GM19193 (cell line): ENCODE measurements at regions not wholly inside any gene's neighbourhood (a gene's known extent, or its start where the extent isn't known, plus 50 kb on each side); places are given as distances from the start of the nearest gene placed in this dataset.

ENCODE experiments used
- POLR2A ChIP-seq: IDR thresholded peaks from 4 replicates; pipeline ENCODE4 v1.6.1; 2011; ENCODE audit not compliant: insufficient read depth, insufficient read length; ENCODE audit errors: extremely low read depth

- no peak for TF ChIP-seq POLR2A
These were observed 977.3 kb upstream of the ACVR2A start for GRCh38 chr2:146867477-146867986.

DNA sequence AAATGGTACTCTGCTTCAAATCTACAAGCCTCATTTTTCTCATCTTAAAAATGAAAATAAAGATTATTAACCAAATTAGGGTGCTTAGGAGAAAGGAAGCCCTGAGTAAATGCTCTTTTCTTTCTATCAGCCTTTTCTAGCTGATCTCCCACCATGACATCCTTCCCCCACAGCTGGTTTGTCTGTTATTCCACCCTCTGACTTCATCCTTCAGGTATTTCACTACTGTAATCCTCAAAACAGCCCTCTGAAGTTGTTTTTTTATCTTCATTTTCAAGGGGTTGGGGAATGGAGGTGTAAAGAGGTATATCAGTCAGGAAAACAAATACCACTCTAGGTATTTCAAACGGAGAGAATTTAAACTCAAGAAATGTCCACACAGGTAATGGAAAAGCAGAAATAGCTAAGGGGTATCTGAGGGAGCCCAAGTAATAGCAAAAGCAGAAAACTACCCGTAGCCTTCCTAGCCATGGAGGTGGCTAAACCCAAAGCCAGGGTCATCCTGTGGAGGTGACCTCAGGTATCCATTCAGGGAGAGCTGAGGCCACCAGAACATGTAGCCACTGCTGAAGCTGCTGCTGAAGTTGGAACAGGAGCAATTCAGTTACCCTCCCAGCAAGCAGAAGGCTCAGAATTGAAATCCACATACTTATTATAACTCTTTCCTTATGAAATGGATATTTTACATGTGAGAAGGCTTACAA is 990.9 kb upstream of the ACVR2A start:
- no peak for TF ChIP-seq POLR2A

GRCh38 chr2:146852661-146853060 is 992.2 kb upstream of the ACVR2A start:
- TF ChIP-seq POLR2A: no peak

DNA sequence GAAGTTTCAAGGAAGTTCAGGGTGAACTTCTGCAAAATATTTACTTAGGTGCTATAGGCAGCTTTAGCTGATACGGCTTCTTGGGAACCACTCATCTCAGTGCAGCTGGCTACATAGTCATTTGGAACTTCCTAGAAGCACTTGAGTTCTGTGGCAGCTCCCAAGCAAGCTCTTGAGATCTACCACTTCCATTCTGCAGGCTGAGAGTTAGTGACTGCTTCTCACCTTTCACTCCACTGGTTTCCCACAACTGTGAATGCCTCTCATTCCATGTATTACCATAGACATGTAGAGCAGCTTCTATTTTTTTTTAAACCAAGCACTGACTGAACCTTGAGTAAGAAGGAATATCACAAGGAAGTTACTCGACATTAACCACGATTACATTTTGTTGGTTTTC is 994.1 kb upstream of the ACVR2A start:
- no peak for TF ChIP-seq POLR2A

DNA sequence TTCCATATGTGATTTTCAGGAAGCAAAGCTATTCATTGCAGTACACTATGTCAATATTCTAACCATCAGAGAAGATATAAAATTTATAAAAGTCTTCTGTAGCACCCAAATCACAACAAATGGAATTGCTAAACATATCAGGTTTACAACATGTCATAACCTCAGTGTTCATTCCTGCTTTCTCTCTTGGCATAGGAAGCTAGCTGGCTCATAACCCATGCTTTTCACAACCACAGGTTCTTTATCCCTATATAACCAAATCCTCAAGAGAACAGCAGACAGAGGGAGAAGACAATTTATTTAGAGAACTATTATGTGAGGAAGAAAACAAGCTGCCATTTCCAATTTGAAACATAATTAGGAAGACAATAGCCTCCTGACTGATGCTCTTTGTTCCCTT is 997.0 kb upstream of the ACVR2A start:
- TF ChIP-seq POLR2A: no peak

DNA sequence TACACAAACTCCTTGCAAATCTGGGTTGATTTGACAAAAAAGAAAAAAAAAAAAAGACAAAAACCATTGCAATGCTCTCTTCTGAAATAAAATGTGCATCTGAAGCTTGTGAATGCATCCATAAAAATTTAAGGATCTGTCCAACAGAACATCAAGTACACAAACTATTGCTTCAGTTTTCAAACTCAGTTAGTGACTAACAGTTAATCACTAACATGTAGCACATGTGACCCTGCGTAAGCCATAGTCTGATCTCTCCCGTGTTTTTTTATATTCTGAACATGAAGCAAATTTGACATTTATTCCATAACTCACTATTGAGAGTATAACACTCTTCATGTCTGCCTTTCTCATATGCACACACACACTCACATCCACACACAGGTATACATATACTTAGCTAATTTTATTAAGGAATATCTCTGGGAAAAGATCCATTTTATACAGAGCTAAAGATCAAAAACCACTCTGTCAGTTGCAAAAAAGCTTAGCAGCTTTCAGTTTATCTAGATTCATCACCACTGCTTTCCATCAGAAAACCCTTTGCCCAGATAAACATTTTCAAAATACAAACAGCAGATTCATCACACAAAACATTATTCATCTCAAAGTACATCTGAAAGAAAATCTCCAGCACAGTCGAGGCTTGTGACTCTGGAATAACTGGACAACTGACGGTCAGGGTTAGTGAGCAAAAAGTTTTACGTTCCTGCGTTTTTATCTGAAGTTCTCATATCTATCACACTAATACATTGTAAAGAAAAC is 1000.4 kb upstream of the ACVR2A start:
- no peak for TF ChIP-seq POLR2A

- TF ChIP-seq POLR2A: no peak
These were observed 1007.0 kb upstream of the ACVR2A start for GRCh38 chr2:146837857-146838256.

- TF ChIP-seq POLR2A: no peak
These were observed 1018.4 kb upstream of the ACVR2A start for GRCh38 chr2:146826388-146826787.

DNA sequence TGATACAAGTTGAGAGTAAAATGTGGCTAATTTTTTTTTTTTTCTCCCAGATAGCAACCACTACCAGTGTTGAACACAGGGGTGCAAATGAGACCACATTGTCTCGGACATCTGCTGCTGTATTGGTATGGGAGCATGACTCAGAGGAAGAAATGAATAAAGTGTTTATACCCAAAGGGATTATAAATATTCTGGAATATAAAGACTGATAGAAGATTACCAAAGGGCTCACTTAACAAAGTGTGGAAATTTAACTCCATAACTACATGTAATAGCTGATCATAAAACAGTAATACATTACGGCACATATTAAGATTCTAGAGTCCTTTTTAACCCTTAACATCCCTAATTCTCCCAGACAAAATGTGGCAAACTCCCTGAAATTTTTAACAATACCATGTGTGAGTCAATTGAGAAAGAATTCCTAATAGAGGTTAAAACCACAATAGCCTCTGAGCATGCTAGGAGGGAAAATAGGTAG is 1023.0 kb upstream of the ACVR2A start:
- TF ChIP-seq POLR2A: no peak

GRCh38 chr2:146820672-146821071 is 1024.2 kb upstream of the ACVR2A start:
- TF ChIP-seq POLR2A: no peak

DNA sequence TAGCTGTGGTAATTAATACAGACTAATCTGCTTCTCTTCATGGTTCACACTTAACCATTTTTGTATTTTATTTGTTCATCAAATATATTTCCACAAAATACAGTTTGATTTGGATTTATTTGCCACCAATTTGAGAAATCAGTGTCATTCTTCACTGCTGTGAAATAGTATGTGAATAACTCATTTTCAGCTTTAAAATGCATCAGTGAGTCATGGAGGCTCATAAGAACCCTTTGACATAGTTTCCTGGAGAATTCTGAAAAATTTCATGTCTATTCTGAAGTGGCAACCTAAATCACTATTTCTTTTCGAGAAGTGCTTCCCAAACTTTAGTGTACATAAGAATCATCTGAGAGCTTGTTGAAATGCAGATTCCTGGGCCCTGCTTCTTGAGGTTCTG is 1026.7 kb upstream of the ACVR2A start:
- TF ChIP-seq POLR2A: no peak

DNA sequence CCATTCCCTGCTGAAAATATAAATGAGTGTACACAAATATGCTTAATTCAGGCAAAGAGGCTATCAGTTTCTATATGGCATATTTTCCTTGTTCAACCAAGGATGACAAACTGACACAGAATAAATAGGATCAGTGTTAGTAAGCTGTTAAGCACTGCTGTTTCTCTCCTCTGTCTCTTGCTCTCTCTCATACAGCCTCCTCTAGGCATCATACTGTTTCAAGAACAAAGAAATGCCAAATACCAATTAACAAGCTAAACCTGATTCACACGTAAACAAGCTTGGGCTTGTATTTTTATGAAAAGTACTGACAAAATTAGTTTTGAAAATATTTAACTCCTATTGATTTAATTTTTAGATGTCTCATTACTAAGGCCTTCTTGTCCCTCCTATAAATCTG is 1027.2 kb upstream of the ACVR2A start:
- TF ChIP-seq POLR2A: no peak

- no peak for TF ChIP-seq POLR2A
These were observed 1029.9 kb upstream of the ACVR2A start for GRCh38 chr2:146814971-146815370.

GRCh38 chr2:146807568-146808168 is 1037.2 kb upstream of the ACVR2A start:
- TF ChIP-seq POLR2A: no peak

DNA sequence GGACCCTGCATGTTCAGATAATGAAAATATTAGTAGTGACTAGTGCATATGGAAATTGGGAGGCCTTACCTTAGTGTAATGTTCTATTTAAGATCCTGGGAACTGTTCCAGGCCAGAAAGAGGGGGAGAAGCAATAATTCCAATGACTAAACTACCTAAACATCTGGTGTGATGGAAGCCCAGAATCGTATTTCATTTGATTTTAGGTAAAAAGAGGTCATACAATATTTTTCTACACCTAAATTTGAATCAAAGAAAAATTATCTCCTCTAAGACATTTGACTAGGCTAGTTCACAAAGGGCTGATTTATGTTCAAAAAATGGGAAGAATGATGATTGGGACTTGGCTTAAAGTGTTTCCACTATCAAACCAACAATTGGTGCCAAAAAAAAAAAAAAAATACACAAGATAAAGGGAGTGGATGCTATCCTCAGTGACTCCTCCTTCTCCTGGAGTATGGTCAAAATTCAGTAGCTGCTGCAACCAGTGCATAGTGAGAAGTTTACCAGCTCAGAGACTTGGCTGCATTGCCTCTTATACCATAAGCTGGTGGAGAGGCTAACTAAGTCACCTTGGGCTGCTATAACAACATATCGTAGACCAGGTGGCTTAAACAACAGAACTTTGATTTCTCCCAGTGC is 1038.3 kb upstream of the ACVR2A start:
- TF ChIP-seq POLR2A: no peak
